ENCODE measurements at regions not wholly inside any gene's neighbourhood (a gene's known extent, or its start where the extent isn't known, plus 50 kb on each side); places are given as distances from the start of the nearest gene placed in this dataset.
A peak's percentile ranks its signal among the peaks of the same experiment; 100 is the strongest.

GRCh38 chr12:127070515-127071157 is 1196.3 kb upstream of the TMEM132C start:
- in situ Hi-C loops (cut with HindIII; ENCODE audit: low pct_ligation_motif_present, low pct_unique_long_range_greater_than_20kb, low sequenced_read_pairs): no loop called here
- no peak for DNase-seq

- in situ Hi-C loops (cut with HindIII; ENCODE audit: low pct_ligation_motif_present, low pct_unique_long_range_greater_than_20kb, low sequenced_read_pairs): no loop called here
- no peak for DNase-seq
Measured at GRCh38 chr12:127074161-127074560, 1192.8 kb upstream of the TMEM132C start.

GRCh38 chr12:127075981-127076380 is 1191.0 kb upstream of the TMEM132C start:
- in situ Hi-C loops (cut with HindIII; ENCODE audit: low pct_ligation_motif_present, low pct_unique_long_range_greater_than_20kb, low sequenced_read_pairs): no loop called here
- no peak for DNase-seq

GRCh38 chr12:127077262-127078045 is 1189.5 kb upstream of the TMEM132C start:
- DNase-seq: no peak
- in situ Hi-C loops (cut with HindIII; ENCODE audit: low pct_ligation_motif_present, low pct_unique_long_range_greater_than_20kb, low sequenced_read_pairs): no loop called here

- DNase-seq: no peak
- in situ Hi-C loops (cut with HindIII; ENCODE audit: low pct_ligation_motif_present, low pct_unique_long_range_greater_than_20kb, low sequenced_read_pairs): no loop called here
Measured at GRCh38 chr12:127078577-127079350, 1188.2 kb upstream of the TMEM132C start.

GRCh38 chr12:127079636-127080035 is 1187.3 kb upstream of the TMEM132C start:
- no peak for DNase-seq
- in situ Hi-C loops (cut with HindIII; ENCODE audit: low pct_ligation_motif_present, low pct_unique_long_range_greater_than_20kb, low sequenced_read_pairs): no loop called here

GRCh38 chr12:127081058-127081457 is 1185.9 kb upstream of the TMEM132C start:
- in situ Hi-C loops (cut with HindIII; ENCODE audit: low pct_ligation_motif_present, low pct_unique_long_range_greater_than_20kb, low sequenced_read_pairs): no loop called here
- DNase-seq: no peak

GRCh38 chr12:127083008-127083949 is 1183.7 kb upstream of the TMEM132C start:
- peak; percentile 96 for DNase-seq
- in situ Hi-C loops (cut with HindIII; ENCODE audit: low pct_ligation_motif_present, low pct_unique_long_range_greater_than_20kb, low sequenced_read_pairs): no loop called here

GRCh38 chr12:127101076-127101475 is 1165.9 kb upstream of the TMEM132C start:
- in situ Hi-C loops (cut with HindIII; ENCODE audit: low pct_ligation_motif_present, low pct_unique_long_range_greater_than_20kb, low sequenced_read_pairs): loop anchor here (25.0 kb wide), 1 partner anchor 186 kb away; no protein-coding TSS in a partner anchor

GRCh38 chr12:127106041-127106440 is 1160.9 kb upstream of the TMEM132C start:
- DNase-seq: no peak
- in situ Hi-C loops (cut with HindIII; ENCODE audit: low pct_ligation_motif_present, low pct_unique_long_range_greater_than_20kb, low sequenced_read_pairs): loop anchor here (25.0 kb wide), 1 partner anchor 181 kb away; no protein-coding TSS in a partner anchor

More at GRCh38 chr12:127101076-127101475, 1165.9 kb upstream of the TMEM132C start:
- DNase-seq: no peak

GRCh38 chr12:127106697-127107096 is 1160.3 kb upstream of the TMEM132C start:
- in situ Hi-C loops (cut with HindIII; ENCODE audit: low pct_ligation_motif_present, low pct_unique_long_range_greater_than_20kb, low sequenced_read_pairs): loop anchor here (25.0 kb wide), 1 partner anchor 181 kb away; no protein-coding TSS in a partner anchor
- DNase-seq: no peak

- in situ Hi-C loops (cut with HindIII; ENCODE audit: low pct_ligation_motif_present, low pct_unique_long_range_greater_than_20kb, low sequenced_read_pairs): loop anchor here (25.0 kb wide), 1 partner anchor 180 kb away; no protein-coding TSS in a partner anchor
- DNase-seq: peak; percentile 71
Measured at GRCh38 chr12:127107744-127108143, 1159.2 kb upstream of the TMEM132C start.

GRCh38 chr12:127108360-127109215 is 1158.4 kb upstream of the TMEM132C start:
- in situ Hi-C loops (cut with HindIII; ENCODE audit: low pct_ligation_motif_present, low pct_unique_long_range_greater_than_20kb, low sequenced_read_pairs): loop anchor here (25.0 kb wide), 1 partner anchor 179 kb away; no protein-coding TSS in a partner anchor

GRCh38 chr12:127113945-127114344 is 1153.0 kb upstream of the TMEM132C start:
- DNase-seq: no peak

More at GRCh38 chr12:127108360-127109215, 1158.4 kb upstream of the TMEM132C start:
- peak; percentile 81 for DNase-seq

GRCh38 chr12:127115468-127116035 is 1151.4 kb upstream of the TMEM132C start:
- in situ Hi-C loops (cut with HindIII; ENCODE audit: low pct_ligation_motif_present, low pct_unique_long_range_greater_than_20kb, low sequenced_read_pairs): loop anchor here (25.0 kb wide), 1 partner anchor 172 kb away; no protein-coding TSS in a partner anchor
- DNase-seq: no peak

More at GRCh38 chr12:127113945-127114344, 1153.0 kb upstream of the TMEM132C start:
- in situ Hi-C loops (cut with HindIII; ENCODE audit: low pct_ligation_motif_present, low pct_unique_long_range_greater_than_20kb, low sequenced_read_pairs): loop anchor here (25.0 kb wide), 1 partner anchor 173 kb away; no protein-coding TSS in a partner anchor

GRCh38 chr12:127118251-127118650 is 1148.7 kb upstream of the TMEM132C start:
- in situ Hi-C loops (cut with HindIII; ENCODE audit: low pct_ligation_motif_present, low pct_unique_long_range_greater_than_20kb, low sequenced_read_pairs): loop anchor here (25.0 kb wide), 1 partner anchor 169 kb away; no protein-coding TSS in a partner anchor
- no peak for DNase-seq

Measured in ACHN (cell line).